Left lung (tissue), 4 donors: ENCODE measurements at regions not wholly inside any gene's neighbourhood (a gene's known extent, or its start where the extent isn't known, plus 50 kb on each side); places are given as distances from the start of the nearest gene placed in this dataset.

Experiments used
- ATAC-seq: fragments of 200-7000 bp; cut with Tn5 transposase; one replicate; pipeline ENCODE4 v1.9.1; 2020; ENCODE audit warnings: moderate library complexity
- DNase-seq, 4 donors: peaks; one replicate each; pipeline ENCODE4 v3.0.0-alpha.2; 2013 to 2020
- H3K27ac ChIP-seq, 2 donors: fragments of 200-600 bp; sonication (generic) in 1 of 2; one replicate each; pipeline versions ENCODE4 v1.5.0 to v1.8.0; 2020 to 2021
- H3K27me3 ChIP-seq, 2 donors: fragments of 200-600 bp; sonication (generic) in 1 of 2; one replicate each; pipeline versions ENCODE4 v1.5.0 to v1.8.0; 2020 to 2021
- H3K36me3 ChIP-seq, 2 donors: fragments of 200-600 bp; sonication (generic) in 1 of 2; one replicate each; pipeline versions ENCODE4 v1.5.0 to v1.8.0; 2020 to 2021
- H3K4me1 ChIP-seq, 2 donors: fragments of 200-600 bp; one replicate each; pipeline ENCODE4 v1.8.0; 2021
- H3K4me3 ChIP-seq, 2 donors: fragments of 200-600 bp; sonication (generic) in 1 of 2; one replicate each; pipeline versions ENCODE4 v1.5.0 to v1.8.0; 2020 to 2021; ENCODE audit warnings: mild to moderate bottlenecking in 1 of 2
- H3K9me3 ChIP-seq, 2 donors: fragments of 200-600 bp; sonication (generic) in 1 of 2; one replicate each; pipeline versions ENCODE4 v1.5.0 to v1.8.0; 2020 to 2021
- intact Hi-C, 2 donors: fragments of 100-400 bp; cut with DNase I; formaldehyde crosslinking; loops; one replicate each; pipeline versions ENCODE4 v1.11.2 to v1.14.2; 2022
- TF ChIP-seq, protein P1 (sequence below), 2 donors: fragments of 200-600 bp; sonication (generic) in 1 of 2; IDR thresholded peaks; one replicate each; pipeline versions ENCODE4 v1.5.0 to v1.8.0; 2021; ENCODE audit warnings: antibody characterized with exemption in 2 of 2
- donor health status: DM: no; HTN: yes; CAD: no.
- donor health status: DM: no; HTN: no; CAD: no.

- ATAC-seq (no peak), DNase-seq (no peak)
- TF ChIP-seq, protein P1, sequence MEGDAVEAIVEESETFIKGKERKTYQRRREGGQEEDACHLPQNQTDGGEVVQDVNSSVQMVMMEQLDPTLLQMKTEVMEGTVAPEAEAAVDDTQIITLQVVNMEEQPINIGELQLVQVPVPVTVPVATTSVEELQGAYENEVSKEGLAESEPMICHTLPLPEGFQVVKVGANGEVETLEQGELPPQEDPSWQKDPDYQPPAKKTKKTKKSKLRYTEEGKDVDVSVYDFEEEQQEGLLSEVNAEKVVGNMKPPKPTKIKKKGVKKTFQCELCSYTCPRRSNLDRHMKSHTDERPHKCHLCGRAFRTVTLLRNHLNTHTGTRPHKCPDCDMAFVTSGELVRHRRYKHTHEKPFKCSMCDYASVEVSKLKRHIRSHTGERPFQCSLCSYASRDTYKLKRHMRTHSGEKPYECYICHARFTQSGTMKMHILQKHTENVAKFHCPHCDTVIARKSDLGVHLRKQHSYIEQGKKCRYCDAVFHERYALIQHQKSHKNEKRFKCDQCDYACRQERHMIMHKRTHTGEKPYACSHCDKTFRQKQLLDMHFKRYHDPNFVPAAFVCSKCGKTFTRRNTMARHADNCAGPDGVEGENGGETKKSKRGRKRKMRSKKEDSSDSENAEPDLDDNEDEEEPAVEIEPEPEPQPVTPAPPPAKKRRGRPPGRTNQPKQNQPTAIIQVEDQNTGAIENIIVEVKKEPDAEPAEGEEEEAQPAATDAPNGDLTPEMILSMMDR (IDR thresholded peaks at IDR 0.05) = no peak
- H3K4me3 ChIP-seq = no peak overlapping the region
- H3K9me3 ChIP-seq = peaks cover 0 to 23% of the 10 kb centered on the region in 2 donors
- intact Hi-C loops = no loop called here
- H3K27ac ChIP-seq = no peak overlapping the region
- no peaks in the 10 kb centered on the region for H3K36me3 ChIP-seq
- H3K27me3 ChIP-seq = no peaks in the 10 kb centered on the region
- no peaks in the 10 kb centered on the region for H3K4me1 ChIP-seq
Measured at GRCh38 chr2:102915128-102915527, 153.3 kb downstream of the TMEM182 start.

- Histone ChIP-seq H3K36me3 (no peaks in the 10 kb centered on the region), H3K9me3 (peaks cover 0 to 3% of the 10 kb centered on the region in 2 donors), H3K27ac (no peak overlapping the region), H3K4me3 (no peak overlapping the region), H3K27me3 (no peaks in the 10 kb centered on the region), H3K4me1 (no peaks in the 10 kb centered on the region)
- ATAC-seq (no peak), DNase-seq (no peak)
- TF ChIP-seq, protein P1 (IDR thresholded peaks at IDR 0.05) = no peak
- intact Hi-C loops = no loop called here
Measured at GRCh38 chr2:102922321-102922720, 160.5 kb downstream of the TMEM182 start.

- TF ChIP-seq, protein P1 (IDR thresholded peaks at IDR 0.05) = no peak
- H3K9me3 ChIP-seq = no peaks in the 10 kb centered on the region
- H3K27me3 ChIP-seq = no peaks in the 10 kb centered on the region
- ATAC-seq (no peak), DNase-seq (no peak)
- no peaks in the 10 kb centered on the region for H3K4me1 ChIP-seq
- H3K4me3 ChIP-seq = no peak overlapping the region
- H3K27ac ChIP-seq = no peak overlapping the region
- intact Hi-C loops = no loop called here
- H3K36me3 ChIP-seq = no peaks in the 10 kb centered on the region
Measured at GRCh38 chr2:102925003-102925402, 163.2 kb downstream of the TMEM182 start.

DNA sequence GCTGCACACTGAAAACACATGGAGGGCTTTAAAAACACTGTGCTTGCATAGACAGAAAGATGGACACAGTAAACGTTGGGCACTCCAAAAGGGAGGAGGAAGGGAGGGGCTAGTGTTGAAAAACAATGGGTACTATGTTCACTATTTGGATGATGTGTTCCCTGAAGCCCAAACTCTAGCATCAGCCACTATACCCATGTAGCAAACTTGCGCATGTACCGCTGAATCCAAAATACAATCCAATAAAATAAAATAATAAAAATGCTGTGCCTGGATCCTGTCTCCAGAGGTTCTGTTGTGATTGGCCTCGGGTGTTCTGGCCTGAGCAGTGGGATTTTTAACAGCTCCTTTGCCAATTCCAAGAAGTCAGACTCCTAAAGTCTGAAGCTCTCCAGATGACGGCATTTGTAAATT, 166.0 kb downstream of the TMEM182 start:
- no peak overlapping the region for H3K27ac ChIP-seq
- H3K4me1 ChIP-seq = no peaks in the 10 kb centered on the region
- DNase-seq = no peak
- no peaks in the 10 kb centered on the region for H3K36me3 ChIP-seq
- no peaks in the 10 kb centered on the region for H3K27me3 ChIP-seq
- TF ChIP-seq, protein P1 (IDR thresholded peaks at IDR 0.05) = no peak
- H3K4me3 ChIP-seq = no peak overlapping the region
- intact Hi-C loops = no loop called here
- H3K9me3 ChIP-seq = no peaks in the 10 kb centered on the region
- no peak for ATAC-seq

DNA sequence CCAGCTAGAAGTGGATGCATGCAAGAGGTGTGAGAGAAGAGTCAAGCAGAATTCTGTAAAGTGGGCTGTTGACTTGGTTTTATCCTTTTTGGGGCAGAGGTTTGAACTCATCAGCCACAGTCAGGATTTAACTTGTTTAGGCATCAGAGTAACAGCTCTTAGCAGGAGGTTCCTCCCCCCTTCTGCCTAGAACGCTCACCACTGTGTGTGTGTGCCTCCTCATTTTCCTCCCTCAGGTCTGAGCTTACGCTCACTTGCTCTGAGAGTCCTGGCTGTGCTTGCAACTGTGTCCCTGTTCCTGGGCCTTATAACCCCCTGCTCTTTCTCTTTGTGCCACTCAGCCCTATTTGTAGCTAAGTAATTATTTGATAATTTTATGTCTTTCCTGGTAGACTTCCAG, 167.9 kb downstream of the TMEM182 start:
- H3K27ac ChIP-seq = no peak overlapping the region
- no peak for DNase-seq
- no peak for ATAC-seq
- no peaks in the 10 kb centered on the region for H3K9me3 ChIP-seq
- no peaks in the 10 kb centered on the region for H3K4me1 ChIP-seq
- H3K4me3 ChIP-seq = no peak overlapping the region
- intact Hi-C loops = no loop called here
- no peaks in the 10 kb centered on the region for H3K27me3 ChIP-seq
- TF ChIP-seq, protein P1 (IDR thresholded peaks at IDR 0.05) = no peak
- H3K36me3 ChIP-seq = no peaks in the 10 kb centered on the region
